H1 (cell line): ENCODE measurements at regions not wholly inside any gene's neighbourhood (a gene's known extent, or its start where the extent isn't known, plus 50 kb on each side); places are given as distances from the start of the nearest gene placed in this dataset.

Source experiments
- EGR1 ChIP-seq: IDR thresholded peaks from 2 replicates; pipeline ENCODE4 v1.6.1; 2011; ENCODE audit warnings: low read depth, low read length, borderline replicate concordance
- EZH2 ChIP-seq: fragments of 200-600 bp; sonication (generic); IDR thresholded peaks from 2 replicates; pipeline ENCODE4 v1.7.1; 2012; ENCODE audit warnings: low read depth, mild to moderate bottlenecking, moderate library complexity, low read length, inconsistent platforms; ENCODE audit not compliant: severe bottlenecking
- HDAC6 ChIP-seq: IDR thresholded peaks from one replicate; pipeline ENCODE4 v1.7.1; 2012; ENCODE audit warnings: low read depth, mild to moderate bottlenecking, inconsistent platforms, low read length, moderate library complexity
- KDM5A ChIP-seq: fragments of 200-600 bp; IDR thresholded peaks from 2 replicates; pipeline ENCODE4 v1.7.1; 2012; ENCODE audit warnings: mild to moderate bottlenecking, low read length, inconsistent platforms, mixed read lengths
- POLR2A ChIP-seq, 2 experiments: IDR thresholded peaks; 1 replicate in 1 of 2; 2 replicates in 1 of 2; pipeline ENCODE4 v1.6.1; 2011; ENCODE audit warnings: low read depth in 2 of 2, low read length in 2 of 2, mild to moderate bottlenecking in 2 of 2; ENCODE audit errors: control extremely low read depth in 1 of 2
- SP4 ChIP-seq: IDR thresholded peaks from 2 replicates; pipeline ENCODE4 v1.6.1; 2012; ENCODE audit warnings: low read length, inconsistent platforms
- SUZ12 ChIP-seq: fragments of 200-600 bp; sonication (generic); IDR thresholded peaks from 2 replicates; pipeline ENCODE4 v1.6.1; 2012; ENCODE audit warnings: mild to moderate bottlenecking, inconsistent platforms, low read length, moderate library complexity, mixed read lengths
- TF ChIP-seq, protein P1 (sequence below): IDR thresholded peaks from 2 replicates; pipeline ENCODE4 v1.6.1; 2011; ENCODE audit warnings: low read depth, mild to moderate bottlenecking, low read length; ENCODE audit not compliant: insufficient read depth
- TF ChIP-seq, protein P2 (sequence below), 3 experiments: IDR thresholded peaks; 1 replicate in 2 of 3; 2 replicates in 1 of 3; pipeline versions ENCODE4 v1.5.1 to v1.6.1; 2011; ENCODE audit warnings: low read length in 3 of 3, mild to moderate bottlenecking in 3 of 3, inconsistent platforms in 2 of 3, low read depth in 1 of 3, moderate library complexity in 1 of 3; ENCODE audit not compliant: insufficient read depth in 1 of 3; ENCODE audit errors: control extremely low read depth in 1 of 3
- TF ChIP-seq, protein P3 (sequence below): IDR thresholded peaks from 2 replicates; pipeline ENCODE4 v1.6.1; 2012; ENCODE audit warnings: inconsistent platforms

DNA sequence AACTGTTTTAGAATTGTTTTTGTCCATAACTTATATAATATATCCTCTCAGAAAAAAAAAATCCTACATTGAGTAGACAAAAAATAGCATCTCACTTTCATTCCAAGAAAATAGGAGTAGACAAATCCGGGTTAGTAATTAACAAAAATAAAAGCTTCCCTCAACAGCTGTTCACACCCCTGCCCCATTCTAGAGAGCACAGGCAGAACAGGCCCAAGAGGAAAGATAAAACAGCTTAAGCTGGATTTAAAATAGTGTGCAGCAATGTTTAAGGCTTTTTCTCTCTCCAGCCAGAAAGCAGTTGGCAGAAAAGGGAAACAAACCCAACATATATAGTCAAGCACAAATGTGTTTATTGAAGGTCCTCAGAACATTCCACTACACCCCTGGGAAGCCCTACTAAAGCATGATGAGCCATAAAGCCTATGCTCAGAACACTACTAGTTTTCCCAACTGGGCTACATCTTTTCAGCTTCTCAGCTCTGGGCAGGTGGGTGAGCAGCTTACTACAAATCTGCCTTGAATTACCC is 189.9 kb downstream of the MTERF1 start:
- TF ChIP-seq HDAC6 (no peak), EZH2 (no peak), POLR2A (IDR thresholded peaks at IDR 0.05; ENCODE audit: control extremely low read depth in 1 of 2, low read depth in 2 of 2, low read length in 2 of 2) (no peak), SUZ12 (no peak), KDM5A (no peak), EGR1 (no peak), SP4 (no peak)
- TF ChIP-seq, protein P1, sequence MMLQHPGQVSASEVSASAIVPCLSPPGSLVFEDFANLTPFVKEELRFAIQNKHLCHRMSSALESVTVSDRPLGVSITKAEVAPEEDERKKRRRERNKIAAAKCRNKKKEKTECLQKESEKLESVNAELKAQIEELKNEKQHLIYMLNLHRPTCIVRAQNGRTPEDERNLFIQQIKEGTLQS: no peak
- TF ChIP-seq, protein P2, sequence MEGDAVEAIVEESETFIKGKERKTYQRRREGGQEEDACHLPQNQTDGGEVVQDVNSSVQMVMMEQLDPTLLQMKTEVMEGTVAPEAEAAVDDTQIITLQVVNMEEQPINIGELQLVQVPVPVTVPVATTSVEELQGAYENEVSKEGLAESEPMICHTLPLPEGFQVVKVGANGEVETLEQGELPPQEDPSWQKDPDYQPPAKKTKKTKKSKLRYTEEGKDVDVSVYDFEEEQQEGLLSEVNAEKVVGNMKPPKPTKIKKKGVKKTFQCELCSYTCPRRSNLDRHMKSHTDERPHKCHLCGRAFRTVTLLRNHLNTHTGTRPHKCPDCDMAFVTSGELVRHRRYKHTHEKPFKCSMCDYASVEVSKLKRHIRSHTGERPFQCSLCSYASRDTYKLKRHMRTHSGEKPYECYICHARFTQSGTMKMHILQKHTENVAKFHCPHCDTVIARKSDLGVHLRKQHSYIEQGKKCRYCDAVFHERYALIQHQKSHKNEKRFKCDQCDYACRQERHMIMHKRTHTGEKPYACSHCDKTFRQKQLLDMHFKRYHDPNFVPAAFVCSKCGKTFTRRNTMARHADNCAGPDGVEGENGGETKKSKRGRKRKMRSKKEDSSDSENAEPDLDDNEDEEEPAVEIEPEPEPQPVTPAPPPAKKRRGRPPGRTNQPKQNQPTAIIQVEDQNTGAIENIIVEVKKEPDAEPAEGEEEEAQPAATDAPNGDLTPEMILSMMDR (IDR thresholded peaks at IDR 0.05; ENCODE audit: control extremely low read depth in 1 of 3, insufficient read depth in 1 of 3, low read depth in 1 of 3, low read length in 3 of 3): no peak
- TF ChIP-seq, protein P3, sequence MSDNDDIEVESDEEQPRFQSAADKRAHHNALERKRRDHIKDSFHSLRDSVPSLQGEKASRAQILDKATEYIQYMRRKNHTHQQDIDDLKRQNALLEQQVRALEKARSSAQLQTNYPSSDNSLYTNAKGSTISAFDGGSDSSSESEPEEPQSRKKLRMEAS: no peak
